ENCODE measurements at regions not wholly inside any gene's neighbourhood (a gene's known extent, or its start where the extent isn't known, plus 50 kb on each side); places are given as distances from the start of the nearest gene placed in this dataset.

DNA sequence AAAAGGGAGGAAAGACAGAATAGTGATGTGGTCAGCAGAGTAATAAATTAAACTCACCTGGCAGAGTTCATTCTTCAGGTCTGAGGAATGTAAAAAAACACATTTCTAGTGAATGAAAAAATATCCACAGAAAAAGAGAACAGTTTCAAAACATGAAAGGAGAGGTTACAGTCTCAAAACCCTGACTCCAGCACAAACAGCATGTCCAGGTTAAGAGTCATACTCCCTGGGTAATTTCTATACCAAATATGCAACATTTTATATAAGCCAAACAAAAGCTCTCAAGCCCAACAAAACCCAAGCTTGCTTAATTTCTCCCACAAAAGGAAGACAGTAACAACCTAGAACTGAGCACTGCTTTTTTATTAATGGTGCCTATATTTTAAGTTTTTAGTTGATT lies 173.0 kb downstream of the NTMT2 start:
- DNase-seq, result peak; percentile 59

DNA sequence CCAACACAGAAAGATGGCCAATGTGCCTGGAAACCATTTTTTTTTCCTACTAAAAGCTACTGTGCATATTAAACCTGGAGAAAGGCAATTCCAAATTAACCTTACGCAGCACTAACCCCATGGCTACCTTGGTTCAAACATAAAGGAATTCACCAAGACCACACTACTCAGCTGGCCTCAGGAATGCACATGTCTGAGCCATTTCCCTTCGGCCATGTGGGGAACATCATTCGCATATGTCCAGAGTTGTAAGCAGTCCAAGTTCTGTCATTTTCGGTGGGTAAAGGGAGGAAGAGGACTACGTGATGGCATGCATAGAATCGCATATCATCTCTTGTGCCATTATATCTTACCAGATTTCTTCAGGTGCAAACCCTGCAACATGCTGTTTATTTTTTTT lies 175.4 kb downstream of the NTMT2 start:
- peak; percentile 70 for DNase-seq

DNA sequence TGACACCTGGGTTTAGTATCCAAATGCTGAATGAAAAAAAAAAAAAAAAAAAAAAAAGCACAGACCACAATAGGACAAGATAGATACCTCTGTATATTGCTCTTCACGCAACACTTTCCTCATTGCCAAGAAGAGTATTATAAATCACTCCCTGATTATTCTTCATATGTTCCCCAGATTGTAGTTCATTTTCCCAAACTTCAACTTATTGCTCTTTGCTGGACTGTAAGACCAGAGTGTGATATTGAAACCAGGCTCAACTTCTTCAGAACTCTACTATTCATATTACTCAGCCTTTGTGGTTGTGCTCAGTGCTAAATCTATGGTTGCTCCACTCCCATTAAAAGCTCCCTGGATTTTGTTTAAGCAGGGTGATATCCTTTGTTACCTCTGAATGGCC lies 180.4 kb downstream of the NTMT2 start:
- DNase-seq, result no peak

DNA sequence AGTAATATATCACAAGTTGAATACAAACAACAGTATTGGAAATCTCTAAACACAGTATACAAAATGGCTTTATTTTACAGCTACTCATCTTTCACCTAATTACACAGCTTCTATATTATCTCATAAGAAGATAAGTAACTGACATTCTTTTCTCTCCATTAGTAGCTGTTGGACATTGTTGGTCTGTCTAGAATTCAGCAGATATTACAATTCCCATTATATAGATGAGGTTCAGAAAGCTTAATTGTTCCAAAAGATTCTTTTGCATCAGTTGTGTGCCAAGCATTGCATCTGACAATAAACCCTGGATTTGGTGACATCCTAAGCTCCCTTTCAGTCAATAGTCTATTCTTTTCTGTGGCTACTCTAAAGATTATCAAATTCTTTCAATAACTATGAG lies 187.0 kb downstream of the NTMT2 start:
- DNase-seq, result no peak

DNA sequence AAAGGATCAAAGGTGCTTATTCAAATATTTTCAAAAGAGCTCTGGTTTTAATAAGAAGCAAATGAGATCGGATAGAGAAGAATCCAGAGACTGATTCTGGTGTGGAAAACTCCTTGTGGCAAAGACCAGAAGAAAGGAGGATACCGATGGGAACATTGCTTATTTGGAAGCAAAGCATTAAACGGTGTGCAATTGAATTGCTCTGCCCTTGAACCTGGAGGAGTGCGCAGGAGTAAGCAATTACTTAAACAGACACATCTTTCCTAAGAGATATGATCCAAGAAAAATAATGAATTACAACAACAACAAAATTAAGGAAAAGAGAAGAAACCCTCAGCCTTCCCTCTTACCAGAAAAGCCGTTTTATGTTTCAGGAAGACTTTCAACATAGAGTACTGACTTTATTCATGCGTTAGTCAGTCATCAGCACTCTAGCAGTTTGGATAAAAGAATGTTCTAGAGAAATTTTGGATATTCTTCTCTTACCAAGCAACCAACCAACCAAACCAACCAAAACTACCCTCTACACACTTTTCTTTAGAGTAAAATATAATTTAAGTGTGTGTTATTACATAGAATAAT lies 191.7 kb downstream of the NTMT2 start:
- no peak for DNase-seq

DNA sequence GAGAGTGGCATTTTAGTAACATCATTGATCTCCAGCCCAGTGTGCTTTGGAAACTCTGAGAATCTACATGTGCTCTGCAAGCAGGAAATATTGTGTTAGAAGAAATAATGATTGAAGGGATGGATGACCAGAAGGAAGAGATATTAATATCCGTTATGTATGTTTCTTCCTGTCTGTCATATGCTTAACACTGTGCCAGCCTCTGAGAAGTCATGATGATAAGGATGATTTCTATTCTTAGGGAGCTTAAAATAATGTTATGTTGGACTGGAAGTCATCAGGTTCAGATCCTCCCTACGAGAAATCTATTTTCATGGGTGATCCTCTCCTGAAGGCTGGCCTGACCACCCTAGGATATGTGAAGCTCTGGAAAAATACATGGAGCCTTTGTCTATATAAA lies 192.4 kb upstream of the GORAB start:
- no peak for DNase-seq

DNA sequence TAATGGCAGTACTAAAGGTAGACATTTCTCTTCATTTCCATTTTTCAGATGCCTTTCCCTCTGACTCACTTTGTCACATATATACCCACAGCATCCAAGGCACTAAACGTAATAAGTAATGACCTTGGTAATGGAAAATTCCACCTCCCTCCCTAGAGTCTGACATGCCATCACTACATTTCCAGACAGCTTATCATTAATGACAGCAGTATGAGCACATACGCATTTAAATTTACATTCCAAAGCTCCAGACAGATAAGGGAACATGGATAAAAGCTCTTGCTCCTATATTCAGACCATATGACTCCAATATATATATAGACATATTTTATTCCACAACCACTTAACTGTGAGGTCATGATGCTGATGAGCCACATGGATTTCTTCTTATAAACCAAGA lies 191.7 kb upstream of the GORAB start:
- DNase-seq, result peak; percentile 88

DNA sequence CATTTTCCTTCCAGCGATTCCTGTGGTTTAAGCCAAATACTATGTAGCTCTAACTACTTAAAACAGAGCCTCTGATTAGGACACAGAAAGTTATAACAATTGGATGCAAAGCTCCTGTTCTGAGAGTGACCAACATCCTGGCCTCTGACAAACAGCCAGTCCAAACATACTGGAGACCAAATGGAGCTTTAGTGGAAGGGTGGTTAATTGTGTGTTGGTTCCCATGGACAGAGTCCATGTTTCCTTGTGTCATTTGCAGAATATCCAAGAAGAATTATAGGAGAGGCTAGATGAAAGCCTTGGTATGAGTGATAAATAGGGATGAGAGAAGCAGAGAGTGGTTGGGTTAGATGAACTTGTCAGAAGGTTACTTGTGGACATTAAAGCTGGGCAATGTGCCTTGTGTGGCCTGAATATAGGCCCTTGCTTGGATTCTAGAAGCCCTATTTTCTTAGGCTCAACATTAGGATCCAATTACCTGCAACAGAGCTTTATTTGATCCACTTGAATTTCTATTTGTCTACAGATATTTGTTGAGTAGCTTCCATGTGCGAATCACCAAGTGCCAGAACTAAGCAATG lies 180.5 kb upstream of the GORAB start:
- DNase-seq, result no peak

DNA sequence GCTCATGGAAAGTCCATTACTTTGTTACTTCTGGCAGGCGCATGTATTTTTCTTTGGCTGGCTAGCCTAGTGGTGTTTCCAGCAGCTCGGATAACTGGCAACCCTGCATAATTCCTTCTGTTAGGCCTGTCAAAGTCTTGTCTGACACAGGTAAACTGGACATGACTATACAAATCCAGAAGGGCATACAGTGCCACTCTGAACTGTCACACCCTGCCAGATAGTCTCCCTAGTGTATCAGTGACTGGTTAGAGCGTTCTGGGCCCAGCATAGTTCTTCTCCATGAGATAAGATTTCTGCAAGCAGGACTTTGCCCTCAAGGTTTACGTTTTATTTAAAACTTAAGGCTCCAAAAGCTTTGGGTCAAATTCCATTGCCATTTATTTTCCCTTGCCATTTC lies 177.7 kb upstream of the GORAB start:
- DNase-seq, result no peak

DNA sequence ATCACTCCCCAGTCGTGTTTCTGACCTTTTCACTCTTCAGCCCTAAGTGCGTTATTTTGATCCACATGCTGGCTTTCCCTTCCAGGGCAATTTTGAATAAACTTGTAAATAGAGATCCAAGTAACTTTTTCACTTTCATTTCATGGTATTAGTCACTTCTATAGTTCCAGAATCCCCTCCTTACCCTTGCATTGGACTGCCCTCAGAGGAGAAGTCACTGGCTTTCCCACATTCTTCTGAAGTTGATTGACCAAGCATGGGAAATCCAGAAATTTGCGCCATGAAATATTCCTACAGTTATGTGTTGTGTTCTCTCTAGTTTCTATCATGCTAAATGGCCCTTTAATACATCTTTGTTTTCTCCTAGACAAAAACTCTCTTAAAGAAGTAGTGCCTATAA lies 177.3 kb upstream of the GORAB start:
- no peak for DNase-seq

DNA sequence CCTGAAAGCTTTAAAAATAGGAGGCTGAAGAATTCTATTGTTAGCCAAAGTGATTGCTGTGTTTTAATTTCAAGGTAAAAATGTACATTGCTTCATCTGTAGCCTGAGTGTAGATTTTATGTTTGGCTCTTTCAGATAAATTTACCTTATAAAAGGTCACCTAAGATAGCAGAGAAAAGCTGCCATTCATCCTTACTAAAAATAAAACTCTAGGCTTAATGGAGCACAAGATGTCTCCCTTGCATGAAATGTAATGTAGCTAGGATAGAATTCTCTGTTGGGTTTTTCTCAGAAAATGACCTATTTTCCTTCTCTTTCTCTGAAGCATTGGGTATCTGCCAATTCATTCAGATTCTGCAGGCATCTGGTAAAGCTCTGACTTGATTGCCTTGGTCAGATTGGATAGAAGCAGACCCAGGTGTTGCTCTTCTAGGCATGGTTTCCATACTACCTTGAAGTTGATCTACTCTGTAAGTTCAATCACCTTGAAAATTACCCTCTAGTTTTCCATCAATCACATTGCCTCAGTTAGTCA lies 176.6 kb upstream of the GORAB start:
- DNase-seq, result no peak

DNA sequence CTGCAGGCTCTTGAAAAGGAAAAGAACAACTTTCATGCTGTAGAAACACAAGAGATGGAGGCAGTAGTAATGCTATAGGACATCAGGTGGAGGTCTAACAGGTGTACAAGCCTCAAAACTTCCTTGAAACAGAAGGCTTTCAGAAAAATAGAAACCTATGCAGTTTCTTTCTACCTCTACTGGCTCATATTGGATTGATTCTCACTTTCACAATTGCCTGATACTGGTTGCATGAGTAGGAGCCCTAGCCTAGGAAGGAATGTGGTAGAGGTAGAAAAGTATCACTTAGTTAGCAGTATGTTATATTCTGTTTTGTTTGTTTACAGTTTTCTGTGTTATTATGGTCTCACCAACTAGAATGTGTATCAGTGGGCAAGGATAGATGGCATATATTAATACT lies 175.4 kb upstream of the GORAB start:
- no peak for DNase-seq

DNA sequence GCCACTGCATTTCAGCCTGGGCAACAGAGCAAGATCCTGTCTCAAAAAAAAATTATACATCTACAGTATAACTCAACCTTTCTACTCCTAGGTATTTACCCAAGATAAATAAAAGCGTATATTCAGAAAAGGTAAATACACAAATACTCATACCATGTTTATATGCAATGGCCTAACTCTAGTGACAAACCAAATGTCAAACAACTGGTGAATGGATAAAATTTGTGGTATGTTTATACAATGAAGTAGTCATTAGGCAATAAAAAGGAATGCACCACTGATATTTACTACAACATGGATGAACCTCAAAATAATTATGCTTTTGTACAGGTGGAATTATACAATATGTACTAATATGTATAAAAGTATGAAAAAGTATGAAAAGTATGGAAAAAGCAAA lies 174.2 kb upstream of the GORAB start:
- DNase-seq, result no peak

DNA sequence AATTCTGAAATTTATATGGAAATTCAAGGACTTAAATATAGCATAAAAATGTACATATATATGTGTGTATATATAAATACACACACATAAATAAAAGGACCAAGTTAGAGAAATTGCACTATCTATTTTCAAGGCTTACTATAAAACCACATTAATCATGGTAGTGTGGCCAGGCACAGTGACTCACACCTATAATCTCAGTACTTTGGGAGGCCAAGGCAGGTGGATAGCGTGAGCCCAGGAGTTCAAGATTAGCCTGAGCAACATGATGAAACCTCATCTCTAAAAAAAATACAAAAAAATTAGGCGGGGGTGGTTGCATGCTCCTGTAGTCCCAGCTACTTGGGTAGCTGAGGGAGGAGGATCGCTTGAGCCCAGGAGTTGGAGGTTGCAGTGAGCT lies 171.4 kb upstream of the GORAB start:
- no peak for DNase-seq

DNA sequence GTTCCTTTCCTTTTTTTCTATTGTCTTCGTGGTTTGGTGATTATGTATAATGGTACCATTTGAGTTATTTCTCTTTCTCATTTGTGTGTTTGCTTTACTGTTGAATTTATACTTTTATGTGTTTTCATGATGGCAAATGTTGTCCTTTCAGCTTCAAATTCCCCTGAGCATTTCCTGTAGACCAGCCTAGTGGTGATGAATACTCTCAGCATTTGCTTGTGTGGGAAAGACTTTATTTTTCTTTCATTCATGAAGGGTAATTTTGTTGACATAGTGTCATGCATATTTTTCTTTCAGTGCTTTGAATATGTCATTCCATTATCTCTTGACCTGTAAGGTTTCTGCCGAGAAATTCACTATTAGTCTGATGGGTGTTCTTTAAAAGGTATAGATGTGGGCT lies 166.6 kb upstream of the GORAB start:
- no peak for DNase-seq

DNA sequence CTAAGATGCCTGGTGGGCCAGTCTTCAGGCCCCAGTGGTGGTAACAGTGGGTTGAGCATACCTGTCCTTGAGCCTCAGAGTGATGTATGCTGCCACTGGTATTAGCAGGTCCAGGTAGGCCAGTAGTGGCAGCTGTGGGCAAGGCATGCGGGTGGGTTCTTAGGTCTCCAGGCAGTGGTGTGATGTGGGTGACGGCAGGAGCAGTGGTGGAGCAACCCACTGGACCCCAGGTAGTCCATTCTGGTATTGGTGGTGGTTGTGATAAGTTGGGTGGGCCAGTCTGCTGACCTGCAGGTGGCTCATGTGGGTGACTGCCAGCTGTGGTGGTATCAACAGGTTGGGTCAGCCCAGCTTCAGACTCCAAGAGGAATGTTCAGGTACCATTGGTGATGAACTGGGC lies 165.0 kb upstream of the GORAB start:
- no peak for DNase-seq

DNA sequence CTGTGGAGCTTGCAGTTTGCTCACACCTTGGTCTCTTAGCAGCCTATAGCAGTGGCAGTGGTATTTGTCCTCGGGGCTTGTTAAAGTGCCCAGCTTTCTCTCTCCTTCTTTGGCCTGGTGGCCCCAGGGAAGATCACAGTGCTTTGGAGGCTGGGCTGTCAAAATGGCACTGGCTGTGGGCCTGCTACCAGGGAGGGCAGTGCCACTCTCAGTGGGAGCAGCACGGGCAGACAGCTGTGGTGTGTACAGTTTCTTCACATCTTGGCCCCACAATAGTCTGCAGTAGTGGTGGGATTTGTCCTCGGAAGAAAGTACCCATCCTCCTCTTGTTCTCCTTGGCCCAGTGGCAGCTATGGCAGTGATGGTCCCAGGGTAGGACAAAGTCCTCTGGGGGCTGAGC lies 164.4 kb upstream of the GORAB start:
- no peak for DNase-seq

DNA sequence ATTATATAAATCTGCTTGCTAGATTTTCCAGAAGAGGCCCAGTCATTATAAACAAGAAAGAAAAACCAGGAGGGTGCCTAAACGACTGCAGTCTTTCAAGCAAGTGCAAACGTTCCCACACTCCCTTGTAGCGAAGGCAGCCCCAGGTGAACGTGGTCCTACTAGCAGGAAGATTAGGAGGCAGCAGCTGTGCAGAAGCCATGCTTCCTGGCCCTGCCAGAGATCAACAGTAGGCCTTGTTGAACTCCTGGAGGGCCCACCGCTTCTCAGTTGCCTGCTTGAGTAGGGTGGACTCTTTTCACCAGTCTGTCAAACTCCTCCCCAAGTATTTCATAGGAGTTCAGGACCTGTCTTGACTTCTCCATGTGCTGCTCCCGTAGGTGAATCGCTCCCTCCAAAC lies 163.0 kb upstream of the GORAB start:
- no peak for DNase-seq

DNA sequence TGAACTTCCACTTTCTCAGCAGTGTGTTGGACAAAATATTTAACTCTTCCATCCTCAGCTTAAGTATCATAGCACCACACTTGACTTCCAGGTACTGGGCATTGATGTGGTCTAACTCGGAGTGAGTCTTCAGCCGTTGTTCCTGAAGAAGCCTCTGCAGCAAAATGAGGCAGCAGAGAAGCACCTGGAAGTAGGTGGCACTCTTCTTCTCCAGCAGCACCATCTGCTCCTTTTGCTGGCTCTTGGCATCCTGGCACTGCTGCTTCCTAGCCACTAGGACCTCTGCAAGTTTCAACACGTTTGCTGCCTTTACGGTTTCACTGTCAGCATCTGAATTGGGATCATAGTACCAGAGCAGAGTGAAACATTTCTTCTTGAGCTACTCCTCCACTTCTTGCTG lies 162.5 kb upstream of the GORAB start:
- DNase-seq, result no peak

DNA sequence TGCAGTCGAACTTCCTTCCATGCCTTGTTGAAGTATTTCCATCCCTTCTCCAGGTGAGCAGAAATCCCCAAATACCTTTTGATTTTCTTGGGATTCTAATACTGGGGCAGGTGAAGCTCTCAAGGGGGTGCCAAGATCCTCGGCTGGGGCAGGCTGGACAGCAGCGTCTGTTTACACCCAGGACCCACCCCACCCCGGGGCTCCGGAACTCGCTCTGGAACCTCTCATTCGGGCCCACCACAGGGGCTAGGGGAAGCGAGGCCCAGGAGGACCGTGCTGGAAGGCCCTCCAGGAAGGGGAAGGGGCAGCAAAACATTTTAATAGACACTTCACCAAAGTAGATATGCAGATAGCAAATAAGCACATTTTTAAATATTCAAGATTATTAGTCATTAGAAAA lies 161.9 kb upstream of the GORAB start:
- DNase-seq, result no peak

DNA sequence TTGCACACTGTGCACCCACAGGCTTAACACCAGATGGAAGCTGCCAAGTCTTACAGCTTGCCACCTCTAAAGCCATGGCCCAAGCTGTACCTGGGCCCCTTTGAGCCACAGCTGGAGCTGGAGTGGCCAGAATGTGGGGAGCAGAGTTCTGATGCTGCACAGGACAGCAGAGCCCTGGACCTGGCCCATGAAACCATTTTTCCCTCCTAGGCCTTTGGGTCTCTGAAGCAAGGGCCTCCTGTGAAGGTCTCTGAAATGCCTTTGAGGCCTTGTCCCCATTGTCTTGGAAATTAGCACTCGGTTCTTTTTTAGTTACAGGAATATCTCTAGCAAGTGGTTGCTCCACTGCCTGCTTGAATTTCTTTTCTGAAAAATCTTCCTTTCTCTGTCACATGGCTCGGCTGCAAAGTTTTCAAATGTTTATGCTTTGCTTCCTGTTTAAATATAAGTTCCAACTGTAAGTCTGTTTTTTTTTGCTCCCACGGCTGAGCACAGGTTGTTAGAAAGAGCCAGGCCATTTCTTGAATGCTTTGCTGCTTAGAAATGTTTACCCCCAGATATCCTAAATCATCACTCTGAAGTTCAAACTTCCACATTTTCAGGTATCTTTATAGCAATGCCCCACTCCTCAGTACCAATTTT lies 156.8 kb upstream of the GORAB start:
- no peak for DNase-seq

DNA sequence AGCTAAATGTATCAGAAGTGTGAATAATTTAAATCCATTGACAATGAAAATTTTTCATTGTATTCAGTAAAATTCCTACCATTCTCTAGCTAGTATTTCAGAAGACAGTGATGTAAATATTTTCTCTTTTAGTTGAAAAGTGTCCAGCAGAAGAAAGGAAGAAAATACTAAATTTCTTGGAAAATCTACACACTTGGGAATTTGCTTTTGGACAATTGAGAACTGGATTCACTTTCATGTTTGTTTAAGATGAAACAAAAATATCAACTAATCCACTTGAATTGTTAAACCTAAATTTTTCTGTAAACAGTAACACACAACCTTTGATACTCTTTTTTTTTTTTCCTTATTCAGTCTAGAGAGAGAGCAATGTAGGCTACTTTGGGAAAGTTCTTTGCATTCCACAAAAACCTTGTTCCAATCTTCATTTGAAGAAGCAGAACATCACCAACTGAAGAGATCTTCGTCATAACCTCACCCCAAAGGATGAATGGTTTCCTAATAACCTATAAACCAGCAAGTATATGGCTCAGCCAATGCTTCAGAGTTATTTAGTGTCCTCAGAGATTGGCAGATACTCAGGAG lies 155.1 kb upstream of the GORAB start:
- peak; percentile 20 for DNase-seq

DNA sequence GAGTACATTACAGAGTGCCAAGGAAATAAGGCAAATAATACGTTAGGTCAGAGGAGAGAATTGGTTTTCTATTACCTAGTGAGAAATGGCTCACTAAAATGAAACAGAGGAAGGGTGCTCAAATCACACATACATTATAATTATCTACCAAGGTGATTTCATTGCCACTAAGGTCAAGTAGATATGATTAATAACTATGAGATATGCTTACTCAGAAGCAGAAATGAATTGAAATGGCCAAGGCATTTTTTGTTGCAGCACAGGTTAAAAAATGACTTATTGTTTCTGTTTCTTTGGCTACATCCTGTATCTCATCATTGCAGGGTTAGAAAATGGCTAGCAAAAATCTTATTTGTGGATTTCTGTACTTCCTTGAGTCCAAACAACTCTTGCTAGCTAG lies 154.5 kb upstream of the GORAB start:
- DNase-seq, result no peak

DNA sequence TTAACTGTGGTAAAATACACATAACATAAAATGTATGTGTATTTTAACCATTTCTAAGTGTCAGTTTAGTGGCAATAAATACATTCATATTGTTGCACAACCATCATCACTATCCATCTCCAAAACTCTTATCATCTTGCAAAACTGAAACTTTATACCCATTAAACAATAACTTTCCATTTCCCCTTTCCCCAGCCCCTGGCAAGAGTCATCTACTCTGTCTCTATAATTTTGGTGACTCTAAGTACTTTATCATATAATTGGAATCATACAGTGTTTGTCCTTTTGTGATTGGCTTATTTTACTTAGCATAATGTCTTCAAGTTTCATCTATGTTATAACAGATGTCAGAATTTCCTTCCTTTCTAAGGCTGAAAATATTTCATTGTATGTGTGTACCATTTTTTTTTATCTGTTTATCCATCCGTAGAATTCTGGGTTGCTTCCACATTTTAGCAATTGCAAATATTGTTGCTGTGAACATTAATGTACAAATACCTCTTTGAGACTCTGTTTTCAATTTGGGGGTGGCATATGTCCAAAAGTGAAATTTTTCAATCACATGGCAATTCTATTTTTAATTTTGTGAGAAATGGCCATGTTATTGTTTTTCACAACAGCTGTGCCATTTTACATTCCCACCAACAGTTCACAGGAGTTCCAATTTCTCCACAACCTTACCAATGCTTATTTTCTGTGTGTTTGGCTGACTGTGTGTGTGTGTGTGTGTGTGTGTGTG lies 153.9 kb upstream of the GORAB start:
- peak; percentile 37 for DNase-seq

Measured in fibroblast of skin of right biceps (primary cell).